Activated CD4-positive, alpha-beta T cell treated with anti-CD3 and anti-CD28 coated beads, Interleukin-2, amount 50 U/mL, for 16 hours (primary cell): ENCODE measurements at regions not wholly inside any gene's neighbourhood (a gene's known extent, or its start where the extent isn't known, plus 50 kb on each side); places are given as distances from the start of the nearest gene placed in this dataset.
A peak's percentile ranks its signal among the peaks of the same experiment; 100 is the strongest.
"Not testable (repeated sequence)": the region's sequence is repeated elsewhere in the genome, so short reads cannot be mapped to it uniquely, and the experiment has no call there.

ENCODE experiments used
- DNase-seq: peaks from one replicate; pipeline ENCODE4 v3.0.0-alpha.2; 2020

DNA sequence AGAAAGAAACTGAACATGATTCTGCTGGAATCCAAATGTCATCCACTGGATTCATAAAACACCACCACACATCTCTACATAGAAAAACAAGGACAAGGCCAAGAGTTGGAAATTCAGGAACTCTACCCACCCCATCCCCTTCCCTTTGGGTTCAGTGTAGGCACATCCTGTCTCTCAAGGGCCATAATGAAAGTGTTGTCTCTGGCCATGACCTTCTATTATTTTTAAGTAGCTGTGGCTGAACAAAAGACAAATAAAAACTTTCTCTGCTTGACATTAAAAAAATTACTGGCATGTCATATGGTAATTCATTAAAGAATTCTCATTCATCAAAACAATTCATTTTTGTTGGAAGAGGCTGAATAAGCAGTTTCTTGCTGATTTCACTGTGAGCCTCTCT, 54.9 kb upstream of the ZBTB18 start:
- DNase-seq: no peak

DNA sequence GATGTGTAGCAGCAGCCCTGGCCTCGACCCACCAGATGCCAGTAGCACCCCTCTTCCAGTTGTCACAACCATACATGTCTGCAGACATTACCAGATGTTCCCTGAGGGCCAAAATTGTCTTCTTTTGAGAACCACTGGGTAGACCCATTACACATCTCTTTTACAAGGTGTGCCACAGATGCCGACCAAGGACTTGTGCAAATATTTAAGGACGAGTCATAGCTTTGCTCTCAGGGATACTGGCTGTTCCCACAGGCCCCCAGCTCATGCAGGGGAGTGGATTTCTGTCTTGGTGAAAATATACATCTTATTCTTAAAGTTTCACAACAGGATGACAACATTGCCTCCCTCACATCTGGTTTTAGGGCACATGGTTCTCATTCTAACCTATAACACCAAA, 59.4 kb upstream of the ZBTB18 start:
- DNase-seq: no peak

DNA sequence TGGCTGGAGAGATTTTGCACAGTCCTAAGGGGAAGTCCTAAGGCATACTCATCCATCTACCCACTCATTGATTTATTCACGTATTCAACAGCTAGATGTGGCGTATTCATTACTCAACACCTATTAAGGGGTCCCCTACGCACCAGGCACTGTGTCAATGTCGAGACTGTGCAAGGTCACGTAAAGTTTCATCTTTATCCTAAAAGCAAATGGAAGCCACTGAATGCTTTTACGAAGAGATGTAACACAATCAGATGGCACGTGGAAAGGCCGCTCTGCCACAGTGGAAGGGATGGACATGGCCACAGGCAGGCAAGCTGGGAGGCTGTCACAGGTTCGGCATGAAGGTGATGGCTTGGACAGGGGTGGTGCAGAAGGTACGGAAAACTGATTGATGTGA, 66.3 kb upstream of the ZBTB18 start:
- no peak for DNase-seq

DNA sequence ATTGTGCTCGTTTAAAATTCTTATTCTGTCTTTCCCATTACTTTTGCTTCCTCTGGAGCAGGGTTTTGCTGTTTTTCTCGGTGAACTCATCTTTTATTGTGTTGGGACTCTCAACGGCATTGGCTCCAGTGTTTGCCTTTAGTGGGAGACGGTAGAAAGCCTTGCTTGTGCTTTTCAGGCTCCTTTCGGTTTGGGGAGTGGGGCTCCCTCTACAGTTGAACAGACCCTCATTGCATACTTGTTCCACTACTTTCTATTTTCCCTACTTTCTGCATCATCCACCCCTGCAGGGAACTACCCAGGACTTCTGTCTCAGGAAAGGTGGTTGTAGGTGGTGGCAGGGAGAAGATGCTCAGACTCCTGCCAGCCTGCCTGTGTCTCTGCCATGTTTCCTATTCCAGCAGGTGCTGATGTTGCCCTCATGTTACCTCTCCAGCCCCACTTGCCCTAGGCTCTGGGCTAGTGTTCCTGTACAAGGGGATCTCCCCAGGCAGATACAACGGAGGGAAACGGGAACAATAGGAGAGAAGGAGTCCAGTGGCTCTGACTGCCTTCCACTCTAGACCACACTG, 68.5 kb upstream of the ZBTB18 start:
- no peak for DNase-seq

DNA sequence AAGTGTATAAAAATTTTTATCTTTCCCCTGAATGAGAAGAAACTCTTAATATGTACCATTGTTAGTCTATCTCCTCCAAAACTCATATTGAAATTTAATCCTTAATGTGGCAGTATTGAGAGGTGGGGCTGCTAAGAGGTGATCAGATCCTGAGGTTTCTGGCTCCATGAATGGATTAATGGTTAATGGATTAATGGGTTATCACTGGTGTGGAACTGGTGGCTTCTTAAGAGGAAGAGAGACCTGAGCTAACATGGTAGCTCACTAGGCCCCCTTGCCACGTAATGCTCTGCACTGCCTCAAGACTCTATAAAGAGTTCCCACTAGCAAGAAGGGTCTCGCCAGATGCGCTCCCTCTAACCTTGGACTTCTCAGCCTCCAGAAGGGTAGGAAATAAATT, 70.6 kb upstream of the ZBTB18 start:
- DNase-seq: no peak

DNA sequence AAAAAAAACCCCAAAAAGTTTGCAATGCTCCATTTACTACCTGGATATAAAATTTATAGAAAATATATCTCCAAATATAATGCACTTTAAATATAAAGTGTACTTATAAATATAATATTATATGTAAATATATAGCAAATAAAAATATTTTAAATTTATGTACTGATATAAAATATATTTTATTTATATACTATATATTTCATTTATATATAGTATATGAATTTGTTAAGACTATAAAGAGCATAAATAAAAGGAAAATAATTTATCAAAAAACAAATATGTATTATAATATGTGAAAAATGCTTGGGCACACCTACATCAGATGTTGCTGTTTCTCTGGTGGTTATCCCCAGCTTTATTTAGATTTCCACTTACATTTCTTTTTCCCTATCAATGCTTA, 71.0 kb upstream of the ZBTB18 start:
- DNase-seq: no peak

DNA sequence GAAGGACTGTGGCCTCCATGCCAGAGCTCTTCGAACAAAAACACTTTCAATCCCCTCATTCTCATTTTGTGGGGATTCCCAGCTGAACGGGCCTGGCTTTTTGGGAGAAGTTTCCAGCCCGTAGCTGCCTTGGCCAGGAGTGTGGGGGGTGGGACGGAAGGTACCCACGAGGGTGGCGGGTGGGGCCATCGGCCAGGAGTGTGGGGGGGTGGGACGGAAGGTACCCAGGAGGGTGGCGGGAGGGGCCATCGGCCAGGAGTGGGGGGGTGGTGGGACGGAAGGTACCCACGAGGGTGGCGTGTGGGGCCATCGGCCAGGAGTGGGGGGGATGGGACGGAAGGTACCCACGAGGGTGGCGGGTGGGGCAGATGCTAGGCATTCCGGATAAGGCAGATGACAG, 71.7 kb upstream of the ZBTB18 start:
- no peak for DNase-seq

DNA sequence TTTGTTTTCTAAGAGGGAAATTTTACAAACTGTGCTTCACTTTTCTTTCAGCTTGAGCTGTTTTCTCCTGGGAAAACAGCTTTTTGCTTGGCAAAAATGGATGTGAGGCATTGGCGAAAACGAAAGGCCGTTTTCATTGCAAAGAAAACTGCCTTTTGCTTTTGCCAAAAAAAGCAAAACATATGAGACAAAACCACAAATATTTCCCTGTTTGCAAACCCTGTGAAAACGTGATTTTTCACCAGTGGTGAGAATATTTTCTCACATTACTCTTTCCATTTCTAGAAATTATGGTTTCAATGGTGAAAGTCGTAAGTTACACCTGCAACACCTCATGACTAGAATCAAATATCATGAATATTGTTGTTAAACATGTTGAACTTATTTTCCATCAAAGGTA, 74.0 kb upstream of the ZBTB18 start:
- DNase-seq: no peak

DNA sequence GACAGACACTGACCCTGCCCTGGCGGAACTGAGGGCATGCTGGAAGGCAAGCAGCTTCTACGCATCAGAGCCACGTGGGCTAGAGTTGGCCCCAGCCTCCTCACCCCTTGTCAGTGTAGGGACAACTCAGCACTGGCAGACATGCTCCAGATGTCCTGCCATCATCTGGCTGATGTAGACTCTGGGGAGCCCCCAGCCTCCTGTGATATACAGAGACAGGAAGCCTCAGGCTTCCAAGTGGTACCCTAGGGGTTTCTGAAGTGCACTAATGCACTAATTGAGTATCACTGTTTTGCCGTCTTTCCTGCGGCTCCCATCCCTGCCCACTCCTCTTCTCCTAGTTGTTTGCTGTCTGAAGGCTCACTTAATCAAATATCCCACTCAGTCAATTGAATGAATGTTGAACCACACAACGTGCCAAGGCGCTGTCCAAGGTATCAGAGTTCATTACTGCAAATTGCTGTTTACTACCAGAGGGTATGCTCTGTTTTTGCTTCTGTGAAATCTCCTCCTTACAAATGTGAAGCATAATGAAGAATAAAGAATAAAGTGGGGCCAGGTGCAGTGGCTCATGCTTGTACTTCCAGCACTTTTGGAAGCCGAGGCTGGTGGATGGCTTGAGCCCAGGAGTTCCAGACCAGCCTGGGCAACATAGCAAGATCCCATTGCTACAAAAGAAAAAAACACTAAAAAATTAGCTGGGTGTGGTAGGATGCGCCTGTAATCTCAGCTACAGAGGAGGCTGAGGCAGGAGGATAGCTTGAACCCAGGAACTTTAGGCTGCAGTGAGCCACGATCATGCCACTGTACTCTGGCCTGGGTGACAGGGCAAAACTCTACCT, 76.4 kb upstream of the ZBTB18 start:
- DNase-seq: no peak

DNA sequence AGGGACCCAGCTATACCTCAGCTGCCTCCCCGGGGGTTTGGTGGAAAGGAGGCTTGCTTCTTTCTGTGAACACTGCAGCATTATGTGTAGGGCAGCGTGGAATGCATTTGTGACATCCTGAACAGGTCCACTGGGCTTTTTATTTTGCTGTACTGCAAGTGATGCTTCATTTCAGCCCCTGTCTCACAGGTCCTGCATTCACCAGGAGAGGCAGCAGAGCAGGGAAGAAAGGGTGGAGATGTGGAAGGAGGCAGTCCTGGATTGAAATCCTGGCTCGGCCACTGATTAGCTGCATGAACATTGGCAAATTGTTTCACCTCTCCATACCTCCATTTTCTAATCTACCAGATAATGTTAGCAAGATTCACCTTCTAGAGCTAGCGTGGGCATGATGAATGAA, 77.9 kb upstream of the ZBTB18 start:
- DNase-seq: no peak

DNA sequence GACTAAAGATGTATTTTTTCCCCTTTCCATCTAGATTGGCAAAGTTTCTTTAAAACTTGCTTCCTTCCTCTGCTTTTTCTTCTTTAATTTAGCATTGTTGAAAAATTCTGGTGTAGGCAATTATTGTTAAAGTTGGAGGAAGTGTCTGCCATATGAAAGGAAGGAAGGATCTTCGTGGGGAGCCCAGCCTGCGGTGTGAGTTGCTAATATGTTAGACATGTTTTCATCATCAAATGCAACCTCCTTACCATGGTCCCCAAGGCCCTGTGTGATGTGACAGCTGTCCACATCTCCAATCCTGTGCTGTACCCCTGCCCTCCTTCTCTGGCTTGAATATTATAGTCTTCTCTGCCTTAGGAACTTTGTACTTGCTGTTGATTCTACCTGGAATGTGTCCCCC, 81.0 kb upstream of the ZBTB18 start:
- DNase-seq: no peak

DNA sequence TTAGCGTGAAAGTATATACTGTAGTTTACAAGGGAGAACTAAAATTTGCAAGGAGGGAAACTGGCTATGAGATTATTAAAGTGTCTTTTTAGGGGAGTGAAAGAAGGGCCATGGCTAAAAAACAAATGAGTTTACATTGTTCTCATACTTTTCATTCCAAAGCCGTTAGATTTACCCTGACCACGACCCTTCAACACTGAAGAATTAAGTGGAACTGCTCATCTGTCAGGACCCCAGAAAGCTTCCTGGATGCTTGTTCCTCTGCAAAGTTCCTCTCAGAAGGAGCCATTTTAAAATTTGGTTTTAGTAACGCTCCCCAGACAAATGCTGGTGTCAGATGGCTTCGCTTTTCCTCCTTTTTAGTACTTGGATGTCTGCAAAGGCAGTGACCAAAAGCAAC, 82.7 kb upstream of the ZBTB18 start:
- DNase-seq: no peak

DNA sequence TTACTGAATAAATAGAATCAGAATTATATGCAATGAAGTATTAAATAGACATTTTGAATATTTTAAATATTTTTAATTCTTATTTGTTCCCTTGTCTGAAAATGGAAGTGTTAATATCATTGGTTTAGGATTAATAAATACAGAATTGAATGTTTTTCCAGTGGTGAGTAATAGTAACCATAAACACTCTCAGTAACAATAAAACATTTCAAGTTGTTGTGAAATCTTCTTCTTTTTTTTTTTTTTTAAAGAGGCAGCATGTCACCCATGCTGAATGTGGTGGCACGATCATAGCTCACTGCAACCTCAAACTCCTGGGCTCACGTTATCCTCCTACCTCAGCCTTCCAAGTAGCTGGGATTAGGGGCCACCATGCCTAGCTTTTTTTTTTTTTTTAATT, 86.2 kb upstream of the ZBTB18 start:
- no peak for DNase-seq

DNA sequence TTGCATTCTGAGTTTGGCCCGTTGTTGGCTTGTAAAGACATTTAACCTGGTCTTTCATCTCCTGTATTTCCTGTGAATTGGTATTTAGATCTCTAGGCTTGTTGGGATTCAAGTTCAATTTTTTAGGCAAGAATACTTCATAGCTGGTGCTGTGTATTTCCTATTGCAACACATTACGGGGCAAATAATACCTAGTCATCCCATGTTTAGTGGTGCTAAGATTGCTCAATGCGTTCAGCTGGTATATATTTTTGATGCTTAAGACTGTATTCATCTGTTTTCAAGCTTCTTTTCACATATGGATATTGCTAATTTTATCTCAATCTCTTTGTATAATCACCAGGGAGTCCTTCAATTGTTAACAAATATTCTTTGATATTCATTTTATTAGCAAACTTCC, 87.5 kb upstream of the ZBTB18 start:
- DNase-seq: no peak

DNA sequence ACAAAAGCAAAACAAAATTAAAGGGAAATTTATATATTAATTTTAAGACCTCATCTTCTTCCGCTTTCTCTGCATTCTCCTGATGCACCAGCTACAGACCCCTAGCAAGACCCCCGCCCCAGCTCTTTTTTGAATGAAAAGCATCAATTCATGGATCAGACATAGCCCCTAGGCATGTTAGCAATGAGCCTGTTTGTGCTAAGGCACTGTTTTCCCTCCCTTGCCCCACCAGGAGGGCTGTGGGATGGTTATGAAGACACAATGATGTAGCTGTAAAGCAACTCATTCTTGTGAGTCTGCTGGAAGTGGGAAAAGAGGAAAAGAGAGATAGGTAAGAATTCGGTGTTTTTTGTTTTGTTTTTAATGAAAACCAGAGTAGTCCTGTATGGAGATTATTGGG, 88.5 kb upstream of the ZBTB18 start:
- no peak for DNase-seq

DNA sequence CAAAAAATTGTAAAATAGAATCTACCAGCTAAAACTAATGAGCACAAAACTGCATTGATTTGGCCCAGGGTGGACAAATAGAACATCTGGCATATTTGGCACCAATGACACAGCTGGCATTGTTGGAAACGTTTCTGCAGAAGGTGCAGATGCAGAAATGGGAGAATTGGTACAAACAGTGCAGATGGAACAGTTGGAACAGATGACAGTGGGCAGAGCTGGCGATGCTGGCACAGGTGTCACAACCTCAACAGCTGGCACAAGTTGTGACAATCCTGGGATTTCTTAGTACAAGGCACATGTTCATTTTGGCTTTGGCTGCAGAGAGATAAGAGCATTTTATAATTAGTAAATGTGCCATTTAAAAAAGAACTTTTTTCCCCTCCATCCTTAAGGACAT, 91.1 kb upstream of the ZBTB18 start:
- DNase-seq: no peak

DNA sequence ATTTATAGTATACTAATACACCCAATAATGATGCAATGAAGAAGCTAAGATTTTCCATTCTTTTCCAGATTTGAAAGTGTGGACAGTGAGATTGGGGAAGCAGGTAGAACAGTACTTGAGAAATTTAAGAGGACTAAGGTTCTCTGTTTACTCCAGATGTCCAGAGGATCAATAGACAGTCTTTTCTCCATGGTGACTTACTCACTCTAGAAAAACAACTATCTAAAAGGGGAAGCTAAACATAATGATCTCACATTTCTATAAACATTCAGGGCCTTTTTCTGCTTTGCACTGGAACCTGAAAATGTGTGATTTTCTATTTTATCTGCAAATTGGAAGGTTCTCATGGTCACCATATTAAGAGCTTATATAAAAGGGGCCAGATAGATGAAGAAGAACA, 93.9 kb upstream of the ZBTB18 start:
- no peak for DNase-seq

DNA sequence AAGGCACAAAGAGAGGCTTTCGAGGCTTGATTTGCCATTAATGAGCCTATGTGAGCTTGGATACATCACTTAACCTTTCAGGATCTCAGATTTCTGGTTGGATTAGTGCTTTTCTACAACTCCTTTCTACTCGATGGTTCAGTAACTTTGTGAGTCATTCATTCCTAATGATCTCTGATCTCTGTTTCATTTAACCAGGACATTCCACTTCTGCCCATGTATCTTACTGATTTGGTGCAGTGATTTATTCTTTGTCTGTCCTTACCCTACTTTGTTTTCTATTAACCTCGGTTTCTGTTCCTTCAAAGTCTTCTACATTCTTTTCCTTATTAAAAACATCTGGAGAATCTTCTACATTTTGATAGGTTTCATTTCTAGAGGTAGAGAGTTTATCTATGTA, 94.6 kb upstream of the ZBTB18 start:
- DNase-seq: no peak

DNA sequence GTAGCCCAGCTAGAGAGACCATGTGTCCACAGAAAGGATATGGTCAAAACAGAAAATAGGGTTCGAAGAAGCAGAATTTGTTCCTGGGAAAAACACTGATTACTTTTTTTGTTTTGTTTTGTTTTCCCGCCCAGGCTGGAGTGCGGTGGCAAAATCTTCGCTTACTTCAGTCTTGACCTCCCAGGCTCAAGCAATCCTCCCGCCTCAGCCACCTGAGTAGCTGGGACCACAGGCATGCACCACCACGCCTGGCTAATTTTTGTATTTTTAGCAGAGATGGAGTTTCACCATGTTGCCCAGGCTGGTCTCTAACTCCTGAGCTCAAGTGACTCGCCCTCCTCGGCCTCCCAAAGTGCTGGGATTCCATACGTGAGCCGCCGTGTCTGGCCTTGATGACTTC, 99.9 kb upstream of the ZBTB18 start:
- not testable (repeated sequence) for DNase-seq

DNA sequence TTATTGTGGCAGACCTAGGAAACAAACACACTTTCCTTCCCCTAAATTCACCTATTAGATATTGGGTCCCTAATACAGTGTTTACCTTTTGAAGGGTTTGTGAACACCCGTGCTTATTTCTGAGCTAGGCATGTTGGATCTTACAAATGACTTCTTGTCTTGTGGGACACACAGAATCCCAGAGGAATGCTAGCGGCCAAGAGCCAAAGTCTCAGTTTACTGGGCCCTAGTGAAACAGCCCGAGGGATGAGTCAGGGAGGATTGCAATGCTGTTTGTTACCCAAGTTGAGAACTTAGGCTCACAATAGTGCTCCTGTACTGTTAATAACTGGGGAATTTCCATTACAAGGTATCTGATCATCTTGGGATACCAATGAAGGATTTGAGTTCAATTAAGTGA, 100.1 kb upstream of the AKT3 start:
- DNase-seq: no peak

DNA sequence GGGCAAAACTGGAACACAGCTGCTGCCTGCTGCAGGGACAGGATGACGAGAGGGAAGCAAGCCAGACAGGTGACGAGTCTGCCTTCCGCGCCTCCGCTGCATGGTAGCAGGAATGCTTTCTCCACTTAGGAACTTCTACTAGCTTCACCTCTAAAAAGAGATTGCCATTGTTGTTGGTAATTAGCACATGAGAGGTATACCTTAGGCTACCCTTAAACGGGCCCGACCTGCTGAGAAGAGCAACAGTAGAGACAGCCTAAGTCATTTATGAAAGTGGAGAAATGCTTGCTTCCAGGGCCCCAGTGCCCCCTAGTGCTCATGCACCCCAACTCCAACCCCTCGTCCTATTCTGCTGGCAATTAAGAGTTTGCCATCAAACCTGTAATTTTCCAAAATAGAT, 96.9 kb upstream of the AKT3 start:
- DNase-seq: peak; percentile 28

DNA sequence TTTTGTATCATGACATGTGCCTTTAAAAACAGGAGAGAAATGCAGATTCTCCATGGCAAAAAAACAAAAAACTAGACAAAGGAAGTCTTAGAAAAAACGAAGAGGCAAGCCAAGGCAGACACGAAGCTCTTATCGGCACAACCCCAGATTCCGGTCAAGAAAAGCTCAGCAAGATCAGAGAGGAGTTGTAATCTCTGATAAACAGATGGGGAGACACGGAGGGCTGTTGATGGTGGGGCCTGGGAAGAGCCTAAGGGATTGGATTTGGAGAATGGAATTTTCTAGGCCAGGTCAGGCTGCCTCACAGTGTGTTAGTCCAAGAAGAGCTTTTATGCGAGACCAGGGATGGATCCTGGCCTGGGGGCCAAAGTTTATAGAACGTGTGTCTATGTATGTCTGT, 96.2 kb upstream of the AKT3 start:
- no peak for DNase-seq

DNA sequence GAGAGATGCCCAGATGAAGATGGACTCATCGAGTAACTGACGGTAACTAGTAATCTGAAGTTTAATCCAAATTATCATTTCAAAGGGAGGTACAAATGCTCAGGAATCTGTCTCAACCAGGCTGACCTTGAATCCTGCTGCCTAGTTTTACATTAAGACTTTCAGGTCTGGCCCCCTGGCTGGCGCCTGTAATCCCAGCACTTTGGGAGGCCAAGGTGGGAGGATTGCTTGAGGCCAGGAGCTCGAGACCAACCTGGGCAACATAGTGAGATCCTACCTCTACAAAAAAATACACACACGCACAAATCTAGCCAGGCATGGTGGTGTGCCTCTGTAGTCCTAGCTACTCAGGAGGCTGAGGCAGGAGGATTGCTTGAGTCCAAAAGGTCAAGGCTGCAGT, 95.7 kb upstream of the AKT3 start:
- DNase-seq: no peak

DNA sequence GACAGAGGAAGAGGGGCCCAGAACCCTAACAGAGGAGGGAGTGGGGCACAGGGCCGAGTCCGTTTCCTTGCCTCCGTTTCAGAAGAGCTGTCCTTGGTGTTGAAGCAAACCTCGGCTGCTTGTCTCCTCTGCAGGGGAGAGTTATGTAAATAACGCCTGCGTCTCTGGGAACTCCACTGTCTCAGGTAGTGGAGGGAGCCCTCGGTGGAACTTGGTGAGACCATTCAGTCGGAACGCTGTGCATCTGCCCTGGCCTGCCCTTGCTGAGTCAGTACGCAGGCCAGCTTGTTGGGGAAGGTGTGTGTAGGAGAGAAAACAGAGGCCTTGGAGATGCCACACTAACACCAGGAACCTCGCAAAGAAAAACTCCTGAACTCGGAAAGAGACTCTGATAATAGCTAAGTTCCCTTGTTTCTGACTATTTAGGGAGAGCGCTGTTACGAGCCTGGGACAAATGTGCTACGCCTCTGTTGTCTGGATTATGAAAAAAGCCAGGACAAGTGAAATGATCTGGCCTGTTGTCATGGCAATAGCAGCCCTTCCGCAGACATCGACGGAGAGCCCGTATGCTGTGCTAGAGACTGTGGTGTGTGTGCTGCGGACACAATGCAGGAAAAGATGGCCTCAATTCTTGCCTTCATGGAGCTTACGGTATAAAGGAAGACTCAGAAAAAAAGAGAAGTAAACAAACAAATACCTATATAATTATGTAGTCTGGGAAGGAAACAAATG, 94.6 kb upstream of the AKT3 start:
- no peak for DNase-seq
